ENCODE measurements at regions not wholly inside any gene's neighbourhood (a gene's known extent, or its start where the extent isn't known, plus 50 kb on each side); places are given as distances from the start of the nearest gene placed in this dataset.

GRCh38 chr6:23265270-23265669, 695.9 kb downstream of the HDGFL1 start:
- FAIRE-seq: no peak

GRCh38 chr6:23266536-23266935, 697.2 kb downstream of the HDGFL1 start:
- no peak for FAIRE-seq

- FAIRE-seq: no peak
Measured at GRCh38 chr6:23267651-23268050, 698.3 kb downstream of the HDGFL1 start.

GRCh38 chr6:23268348-23268747, 699.0 kb downstream of the HDGFL1 start:
- FAIRE-seq: no peak

GRCh38 chr6:23269436-23269835, 700.1 kb downstream of the HDGFL1 start:
- FAIRE-seq: no peak

GRCh38 chr6:23272536-23272935, 703.2 kb downstream of the HDGFL1 start:
- no peak for FAIRE-seq

- no peak for FAIRE-seq
Measured at GRCh38 chr6:23277521-23278179, 708.3 kb downstream of the HDGFL1 start.

GRCh38 chr6:23278180-23278532, 708.8 kb downstream of the HDGFL1 start:
- FAIRE-seq: no peak

- FAIRE-seq: no peak
Measured at GRCh38 chr6:23280437-23280836, 711.1 kb downstream of the HDGFL1 start.

- no peak for FAIRE-seq
Measured at GRCh38 chr6:23282252-23283021, 713.1 kb downstream of the HDGFL1 start.

- no peak for FAIRE-seq
Measured at GRCh38 chr6:23293653-23294052, 724.3 kb downstream of the HDGFL1 start.

GRCh38 chr6:23301556-23301955, 732.2 kb downstream of the HDGFL1 start:
- no peak for FAIRE-seq

GRCh38 chr6:23302514-23302913, 733.1 kb downstream of the HDGFL1 start:
- FAIRE-seq: no peak

- FAIRE-seq: no peak
Measured at GRCh38 chr6:23305325-23305943, 736.1 kb downstream of the HDGFL1 start.

- no peak for FAIRE-seq
Measured at GRCh38 chr6:23306251-23306950, 737.0 kb downstream of the HDGFL1 start.

- FAIRE-seq: no peak
Measured at GRCh38 chr6:23307516-23307915, 738.1 kb downstream of the HDGFL1 start.

GRCh38 chr6:23308166-23308565, 738.8 kb downstream of the HDGFL1 start:
- no peak for FAIRE-seq

- no peak for FAIRE-seq
Measured at GRCh38 chr6:23311211-23311610, 741.8 kb downstream of the HDGFL1 start.

GRCh38 chr6:23316131-23316530, 746.8 kb downstream of the HDGFL1 start:
- FAIRE-seq: no peak

GRCh38 chr6:23316931-23317330, 747.6 kb downstream of the HDGFL1 start:
- FAIRE-seq: no peak

GRCh38 chr6:23319582-23319981, 750.2 kb downstream of the HDGFL1 start:
- FAIRE-seq: no peak

- FAIRE-seq: no peak
Measured at GRCh38 chr6:23320471-23321015, 751.2 kb downstream of the HDGFL1 start.

- FAIRE-seq: no peak
Measured at GRCh38 chr6:23323897-23324296, 754.5 kb downstream of the HDGFL1 start.

All from G401.6 (cell line).